ENCODE measurements at regions not wholly inside any gene's neighbourhood (a gene's known extent, or its start where the extent isn't known, plus 50 kb on each side); places are given as distances from the start of the nearest gene placed in this dataset.

DNA sequence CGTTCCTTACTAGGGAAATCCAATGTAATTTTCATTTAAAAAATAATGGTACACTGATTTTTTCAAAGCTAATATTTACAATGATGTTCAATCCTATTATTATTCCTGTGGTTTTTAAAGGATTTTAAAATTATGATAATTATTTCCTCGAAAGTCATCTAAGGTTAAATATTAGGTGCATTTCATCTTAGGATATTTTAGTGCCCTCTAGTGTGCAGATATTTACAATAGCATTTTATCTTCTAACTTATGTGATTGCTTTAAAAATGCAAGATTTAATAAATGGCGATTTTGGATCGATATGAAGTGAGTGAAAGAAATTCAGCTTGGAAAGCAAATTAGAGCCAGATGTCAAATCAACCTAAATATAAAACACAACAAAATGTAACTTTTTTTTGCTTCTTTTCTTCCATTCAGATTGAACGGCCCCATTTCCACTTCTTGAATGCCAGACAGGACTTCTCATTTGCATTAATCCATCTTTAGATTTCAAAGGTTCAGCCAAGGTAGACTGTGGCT, 293.5 kb downstream of the SLC6A15 start:
- ATAC-seq, result no peak
- intact Hi-C loops (cut with DNase I), result no loop called here

GRCh38 chr12:84607170-84607819, 305.3 kb downstream of the SLC6A15 start:
- H3K4me3 ChIP-seq, result no peak overlapping the region
- no peaks in the 10 kb centered on the region for H3K4me1 ChIP-seq
- no peaks in the 10 kb centered on the region for H3K9me3 ChIP-seq
- H3K27me3 ChIP-seq (ENCODE audit: low read depth), result no peaks in the 10 kb centered on the region
- H3K36me3 ChIP-seq, result no peaks in the 10 kb centered on the region
- TF ChIP-seq, protein P1, sequence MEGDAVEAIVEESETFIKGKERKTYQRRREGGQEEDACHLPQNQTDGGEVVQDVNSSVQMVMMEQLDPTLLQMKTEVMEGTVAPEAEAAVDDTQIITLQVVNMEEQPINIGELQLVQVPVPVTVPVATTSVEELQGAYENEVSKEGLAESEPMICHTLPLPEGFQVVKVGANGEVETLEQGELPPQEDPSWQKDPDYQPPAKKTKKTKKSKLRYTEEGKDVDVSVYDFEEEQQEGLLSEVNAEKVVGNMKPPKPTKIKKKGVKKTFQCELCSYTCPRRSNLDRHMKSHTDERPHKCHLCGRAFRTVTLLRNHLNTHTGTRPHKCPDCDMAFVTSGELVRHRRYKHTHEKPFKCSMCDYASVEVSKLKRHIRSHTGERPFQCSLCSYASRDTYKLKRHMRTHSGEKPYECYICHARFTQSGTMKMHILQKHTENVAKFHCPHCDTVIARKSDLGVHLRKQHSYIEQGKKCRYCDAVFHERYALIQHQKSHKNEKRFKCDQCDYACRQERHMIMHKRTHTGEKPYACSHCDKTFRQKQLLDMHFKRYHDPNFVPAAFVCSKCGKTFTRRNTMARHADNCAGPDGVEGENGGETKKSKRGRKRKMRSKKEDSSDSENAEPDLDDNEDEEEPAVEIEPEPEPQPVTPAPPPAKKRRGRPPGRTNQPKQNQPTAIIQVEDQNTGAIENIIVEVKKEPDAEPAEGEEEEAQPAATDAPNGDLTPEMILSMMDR (IDR thresholded peaks at IDR 0.05), result no peak
- no peak overlapping the region for H3K27ac ChIP-seq
- ATAC-seq (no peak), DNase-seq (no peak)
- intact Hi-C loops (cut with DNase I), result no loop called here

More for the DNA sequence above, 293.5 kb downstream of the SLC6A15 start:
- H3K27me3 ChIP-seq (ENCODE audit: low read depth), result no peaks in the 10 kb centered on the region
- no peak overlapping the region for H3K27ac ChIP-seq
- no peaks in the 10 kb centered on the region for H3K9me3 ChIP-seq
- TF ChIP-seq, protein P1 (IDR thresholded peaks at IDR 0.05), result no peak
- H3K4me1 ChIP-seq, result no peaks in the 10 kb centered on the region
- H3K36me3 ChIP-seq, result no peaks in the 10 kb centered on the region
- no peak overlapping the region for H3K4me3 ChIP-seq
- no peak for DNase-seq

DNA sequence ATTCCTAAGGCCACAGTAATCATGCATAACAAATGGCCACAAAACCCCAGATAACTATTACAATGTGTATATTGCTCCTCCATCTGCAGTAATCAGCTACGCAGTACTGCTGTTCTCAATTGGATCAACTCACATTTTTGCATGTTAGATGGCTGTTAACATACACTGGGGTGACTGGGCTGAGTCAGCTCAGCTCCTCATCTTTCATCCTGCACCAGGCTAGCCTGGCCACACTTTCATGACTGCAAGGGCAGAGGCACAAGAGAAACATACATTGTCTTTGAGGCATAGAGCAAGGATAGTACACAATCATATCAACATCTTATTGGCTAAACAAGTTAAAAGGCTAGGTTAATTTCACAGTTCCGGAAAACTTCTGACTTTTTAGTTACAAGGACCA, 306.6 kb downstream of the SLC6A15 start:
- TF ChIP-seq, protein P1 (IDR thresholded peaks at IDR 0.05), result no peak
- Histone ChIP-seq H3K4me3 (no peak overlapping the region), H3K27ac (no peak overlapping the region), H3K36me3 (no peaks in the 10 kb centered on the region), H3K4me1 (no peaks in the 10 kb centered on the region), H3K27me3 (ENCODE audit: low read depth) (no peaks in the 10 kb centered on the region), H3K9me3 (no peaks in the 10 kb centered on the region)
- no peak for ATAC-seq
- no peak for DNase-seq
- intact Hi-C loops (cut with DNase I), result no loop called here

GRCh38 chr12:84604551-84604950, 308.0 kb downstream of the SLC6A15 start:
- no peak overlapping the region for H3K27ac ChIP-seq
- H3K36me3 ChIP-seq, result no peaks in the 10 kb centered on the region
- no peaks in the 10 kb centered on the region for H3K27me3 ChIP-seq (ENCODE audit: low read depth)
- no peak overlapping the region for H3K4me3 ChIP-seq
- no peaks in the 10 kb centered on the region for H3K4me1 ChIP-seq
- TF ChIP-seq, protein P1 (IDR thresholded peaks at IDR 0.05), result no peak
- no peaks in the 10 kb centered on the region for H3K9me3 ChIP-seq
- no peak for ATAC-seq
- no peak for DNase-seq
- intact Hi-C loops (cut with DNase I), result no loop called here

- Histone ChIP-seq H3K27ac (no peak overlapping the region), H3K4me3 (no peak overlapping the region), H3K9me3 (no peaks in the 10 kb centered on the region), H3K27me3 (ENCODE audit: low read depth) (no peaks in the 10 kb centered on the region), H3K36me3 (no peaks in the 10 kb centered on the region), H3K4me1 (no peaks in the 10 kb centered on the region)
- TF ChIP-seq, protein P1 (IDR thresholded peaks at IDR 0.05), result no peak
- ATAC-seq (no peak), DNase-seq (no peak)
- intact Hi-C loops (cut with DNase I), result no loop called here
Measured at GRCh38 chr12:84603484-84604248, 308.9 kb downstream of the SLC6A15 start.

Measured in lower lobe of right lung (tissue), 2 donors.